Adrenal gland (tissue), 9 donors: ENCODE measurements at regions not wholly inside any gene's neighbourhood (a gene's known extent, or its start where the extent isn't known, plus 50 kb on each side); places are given as distances from the start of the nearest gene placed in this dataset.

Experiments used
- DNase-seq, 7 donors: peaks; one replicate each; pipeline ENCODE4 v3.0.0-alpha.2; 2019 to 2020
- H3K27ac ChIP-seq, 5 donors: fragments of 200-600 bp; sonication (generic) in 4 of 5; 1 replicate in 3 of 5; 2 replicates in 2 of 5; pipeline versions ENCODE4 v1.5.1 to v1.8.0; 2016 to 2020; ENCODE audit warnings: mild to moderate bottlenecking in 1 of 5
- H3K27me3 ChIP-seq: fragments of 200-600 bp; 2 replicates; pipeline ENCODE4 v1.8.0; 2021
- H3K36me3 ChIP-seq, 2 donors: fragments of 200-600 bp; replicated peaks in 1 of 2; 1 replicate in 1 of 2; 2 replicates in 1 of 2; pipeline versions ENCODE4 v1.5.1 to v1.8.0; 2018 to 2022
- H3K4me1 ChIP-seq, 2 donors: fragments of 200-600 bp; replicated peaks in 1 of 2; 1 replicate in 1 of 2; 2 replicates in 1 of 2; pipeline versions ENCODE4 v1.5.1 to v1.8.0; 2018 to 2021
- H3K4me3 ChIP-seq, 4 donors: fragments of 200-600 bp; sonication (generic) in 3 of 4; one replicate each; pipeline ENCODE4 v1.5.1; 2016 to 2018
- H3K9me3 ChIP-seq, 3 donors: fragments of 200-600 bp; sonication (generic) in 1 of 3; replicated peaks in 1 of 3; 1 replicate in 2 of 3; 2 replicates in 1 of 3; pipeline versions ENCODE4 v1.5.1 to v1.8.0; 2016 to 2021
- POLR2A ChIP-seq, 2 donors: fragments of 450-650 bp; IDR thresholded peaks; one replicate each; pipeline ENCODE4 v1.6.1; 2017; ENCODE audit warnings: antibody characterized with exemption in 2 of 2, mild to moderate bottlenecking in 2 of 2, moderate library complexity in 1 of 2
- WGBS, 4 donors: extraction: QIAGEN DNeasy Blood & Tissue Kit in 2 of 4; methylation state at CpG; one replicate each; pipeline versions ENCODE4 v1.1.5 to v1.1.7; 2013 to 2017; 5-methylcytosine and 5-hydroxymethylcytosine counted together
- intact Hi-C, 2 donors: fragments of 100-400 bp; cut with DNase I; formaldehyde crosslinking; loops; one replicate each; pipeline versions ENCODE4 v1.14.1 to v1.15.0; 2022 to 2023
- TF ChIP-seq, protein P1 (sequence below), 6 experiments: fragments of 450-650 bp in 4 of 6; fragments of 200-600 bp in 2 of 6; sonication (generic) in 1 of 6; IDR thresholded peaks; 1 replicate in 5 of 6; 2 replicates in 1 of 6; pipeline versions ENCODE4 v1.5.1 to v1.8.0; 2016 to 2021; ENCODE audit warnings: antibody characterized with exemption in 6 of 6, mild to moderate bottlenecking in 2 of 6, moderate library complexity in 1 of 6
- donor health status: healthy with polysubstance abuse.
- donor health status: Bipolar disorder and iron deficiency.
- donor health status: DM: yes; HTN: yes; CAD: no.
- donor health status: DM: no; HTN: no; CAD: no.
- donor health status: DM: no; HTN: no; CAD: no.

- DNase-seq, result no peak
- TF ChIP-seq, protein P1, sequence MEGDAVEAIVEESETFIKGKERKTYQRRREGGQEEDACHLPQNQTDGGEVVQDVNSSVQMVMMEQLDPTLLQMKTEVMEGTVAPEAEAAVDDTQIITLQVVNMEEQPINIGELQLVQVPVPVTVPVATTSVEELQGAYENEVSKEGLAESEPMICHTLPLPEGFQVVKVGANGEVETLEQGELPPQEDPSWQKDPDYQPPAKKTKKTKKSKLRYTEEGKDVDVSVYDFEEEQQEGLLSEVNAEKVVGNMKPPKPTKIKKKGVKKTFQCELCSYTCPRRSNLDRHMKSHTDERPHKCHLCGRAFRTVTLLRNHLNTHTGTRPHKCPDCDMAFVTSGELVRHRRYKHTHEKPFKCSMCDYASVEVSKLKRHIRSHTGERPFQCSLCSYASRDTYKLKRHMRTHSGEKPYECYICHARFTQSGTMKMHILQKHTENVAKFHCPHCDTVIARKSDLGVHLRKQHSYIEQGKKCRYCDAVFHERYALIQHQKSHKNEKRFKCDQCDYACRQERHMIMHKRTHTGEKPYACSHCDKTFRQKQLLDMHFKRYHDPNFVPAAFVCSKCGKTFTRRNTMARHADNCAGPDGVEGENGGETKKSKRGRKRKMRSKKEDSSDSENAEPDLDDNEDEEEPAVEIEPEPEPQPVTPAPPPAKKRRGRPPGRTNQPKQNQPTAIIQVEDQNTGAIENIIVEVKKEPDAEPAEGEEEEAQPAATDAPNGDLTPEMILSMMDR (IDR thresholded peaks at IDR 0.05), result no peak
- TF ChIP-seq POLR2A (IDR thresholded peaks at IDR 0.05), result no peak
- H3K36me3 ChIP-seq, result no peaks in the 10 kb centered on the region
- intact Hi-C loops, result no loop called here
- no peak overlapping the region for H3K4me3 ChIP-seq
- 41 to 56% (median 48%) methylated on average over 6 of the region's 6 CpGs for WGBS, 4 donors
- H3K27me3 ChIP-seq, result no peaks in the 10 kb centered on the region
- no peaks in the 10 kb centered on the region for H3K4me1 ChIP-seq
- H3K9me3 ChIP-seq, result no peaks in the 10 kb centered on the region
- H3K27ac ChIP-seq, result no peak overlapping the region
These were observed 736.8 kb downstream of the SOCS6 start for GRCh38 chr18:71025505-71026225.

GRCh38 chr18:71022389-71022788 lies 733.5 kb downstream of the SOCS6 start:
- intact Hi-C loops, result no loop called here
- DNase-seq, result no peak
- TF ChIP-seq, protein P1 (IDR thresholded peaks at IDR 0.05), result no peak
- TF ChIP-seq POLR2A (IDR thresholded peaks at IDR 0.05), result no peak
- Histone ChIP-seq H3K27ac (no peak overlapping the region), H3K36me3 (no peaks in the 10 kb centered on the region), H3K27me3 (no peaks in the 10 kb centered on the region), H3K9me3 (no peaks in the 10 kb centered on the region), H3K4me1 (no peaks in the 10 kb centered on the region), H3K4me3 (no peak overlapping the region)
- 64 to 85% (median 78%) methylated on average over 1 of the region's 1 CpG for WGBS, 4 donors

DNA sequence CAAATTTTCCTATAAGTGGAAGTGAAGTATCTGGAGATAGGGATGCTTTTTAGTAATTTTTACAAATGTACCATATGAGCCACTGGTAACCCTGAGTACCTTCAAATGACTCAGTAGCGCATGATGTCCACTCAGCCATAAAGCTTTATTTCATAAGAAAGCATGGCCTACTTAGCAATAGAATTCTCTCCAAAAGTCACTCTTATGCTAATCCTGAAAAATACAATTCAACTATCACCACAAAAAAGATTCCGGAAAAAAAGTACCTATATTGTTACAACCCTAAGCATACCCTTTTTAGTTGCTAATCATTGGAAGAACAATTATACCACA lies 732.2 kb downstream of the SOCS6 start:
- H3K27me3 ChIP-seq, result no peaks in the 10 kb centered on the region
- no peak overlapping the region for H3K27ac ChIP-seq
- 89 to 94% (median 92%) methylated on average over 2 of the region's 2 CpGs for WGBS, 4 donors
- intact Hi-C loops, result no loop called here
- TF ChIP-seq, protein P1 (IDR thresholded peaks at IDR 0.05), result no peak
- TF ChIP-seq POLR2A (IDR thresholded peaks at IDR 0.05), result no peak
- no peaks in the 10 kb centered on the region for H3K36me3 ChIP-seq
- no peaks in the 10 kb centered on the region for H3K9me3 ChIP-seq
- no peak for DNase-seq
- H3K4me3 ChIP-seq, result no peak overlapping the region
- no peaks in the 10 kb centered on the region for H3K4me1 ChIP-seq

- Histone ChIP-seq H3K9me3 (no peaks in the 10 kb centered on the region), H3K27ac (no peak overlapping the region), H3K4me3 (no peak overlapping the region), H3K4me1 (no peaks in the 10 kb centered on the region), H3K27me3 (no peaks in the 10 kb centered on the region), H3K36me3 (no peaks in the 10 kb centered on the region)
- TF ChIP-seq, protein P1 (IDR thresholded peaks at IDR 0.05), result no peak
- no peak for TF ChIP-seq POLR2A (IDR thresholded peaks at IDR 0.05)
- no peak for DNase-seq
- intact Hi-C loops, result no loop called here
- WGBS, 4 donors, result 64 to 80% (median 67%) methylated on average over 3 of the region's 3 CpGs
These were observed 731.6 kb downstream of the SOCS6 start for GRCh38 chr18:71020342-71021029.
